SK-N-SH treated with all-trans-retinoic acid at 6 μM for 48 hours (cell line): ENCODE measurements at regions not wholly inside any gene's neighbourhood (a gene's known extent, or its start where the extent isn't known, plus 50 kb on each side); places are given as distances from the start of the nearest gene placed in this dataset.

Experiments
- ATAC-seq: fragments of 200-7000 bp; cut with Tn5 transposase; 3 replicates; pipeline ENCODE4 v1.9.1; 2020; ENCODE audit warnings: mild to moderate bottlenecking, moderate library complexity
- ARNTL ChIP-seq: fragments of 450-650 bp; formaldehyde crosslinking; IDR thresholded peaks from 2 replicates; pipeline ENCODE4 v1.5.0; 2020; ENCODE audit warnings: low read depth, mild to moderate bottlenecking, moderate library complexity, borderline replicate concordance
- BACH2 ChIP-seq: fragments of 250-450 bp; sonication (Bioruptor Pico); IDR thresholded peaks from 2 replicates; pipeline ENCODE4 v1.9.0; 2021; ENCODE audit warnings: mild to moderate bottlenecking, borderline replicate concordance
- CSDC2 ChIP-seq: fragments of 250-450 bp; sonication (Bioruptor Pico); IDR thresholded peaks from 2 replicates; pipeline ENCODE4 v1.5.0; 2020; ENCODE audit warnings: mild to moderate bottlenecking, moderate library complexity
- ESRRG ChIP-seq: fragments of 250-450 bp; sonication (Bioruptor Pico); IDR thresholded peaks from 2 replicates; pipeline ENCODE4 v1.6.1; 2021; ENCODE audit warnings: mild to moderate bottlenecking
- ISL1 ChIP-seq: fragments of 250-450 bp; sonication (Bioruptor Pico); IDR thresholded peaks from 2 replicates; pipeline ENCODE4 v2.1.2; 2022; ENCODE audit warnings: mild to moderate bottlenecking, moderate library complexity
- OSR1 ChIP-seq: fragments of 250-450 bp; sonication (Bioruptor Pico); IDR thresholded peaks from 2 replicates; pipeline ENCODE4 v1.8.0; 2022; ENCODE audit warnings: moderate library complexity, mild to moderate bottlenecking, inconsistent platforms
- PPARA ChIP-seq: fragments of 250-450 bp; sonication (Bioruptor Pico); IDR thresholded peaks from 2 replicates; pipeline ENCODE4 v1.5.0; 2020; ENCODE audit warnings: mild to moderate bottlenecking, borderline replicate concordance
- RARB ChIP-seq: fragments of 250-450 bp; sonication (Bioruptor Pico); IDR thresholded peaks from 2 replicates; pipeline ENCODE4 v1.8.0; 2021; ENCODE audit warnings: mild to moderate bottlenecking, moderate library complexity
- SNAI2 ChIP-seq: fragments of 250-450 bp; sonication (Bioruptor Pico); IDR thresholded peaks from 2 replicates; pipeline ENCODE4 v1.5.0; 2020; ENCODE audit warnings: mild to moderate bottlenecking, moderate library complexity
- TCF4 ChIP-seq: fragments of 250-450 bp; sonication (Bioruptor Pico); IDR thresholded peaks from 2 replicates; pipeline ENCODE4 v1.8.0; 2021; ENCODE audit warnings: mild to moderate bottlenecking, moderate library complexity, borderline replicate concordance
- TOX ChIP-seq: fragments of 250-450 bp; sonication (Bioruptor Pico); IDR thresholded peaks from 2 replicates; pipeline ENCODE4 v1.8.0; 2021; ENCODE audit warnings: mild to moderate bottlenecking, moderate library complexity, borderline replicate concordance
- ZC3H10 ChIP-seq: fragments of 250-450 bp; sonication (Bioruptor Pico); IDR thresholded peaks from 2 replicates; pipeline ENCODE4 v1.5.1; 2021; ENCODE audit warnings: mild to moderate bottlenecking, moderate library complexity
- ZFP3 ChIP-seq: fragments of 250-450 bp; sonication (Bioruptor Pico); IDR thresholded peaks from 2 replicates; pipeline ENCODE4 v1.5.0; 2020; ENCODE audit warnings: mild to moderate bottlenecking, moderate library complexity
- ZFP30 ChIP-seq: fragments of 450-650 bp; formaldehyde crosslinking; IDR thresholded peaks from 2 replicates; pipeline ENCODE4 v1.5.0; 2022; ENCODE audit warnings: mild to moderate bottlenecking, moderate library complexity
- ZNF70 ChIP-seq: fragments of 450-650 bp; formaldehyde crosslinking; IDR thresholded peaks from 2 replicates; pipeline ENCODE4 v1.5.0; 2020; ENCODE audit warnings: mild to moderate bottlenecking, moderate library complexity
- ZNF8 ChIP-seq: fragments of 450-650 bp; formaldehyde crosslinking; IDR thresholded peaks from 2 replicates; pipeline ENCODE4 v1.5.0; 2020; ENCODE audit warnings: mild to moderate bottlenecking, moderate library complexity
- TF ChIP-seq, protein P1 (sequence below): fragments of 250-450 bp; sonication (Bioruptor Pico); IDR thresholded peaks from 2 replicates; pipeline ENCODE4 v1.5.1; 2021; ENCODE audit warnings: mild to moderate bottlenecking, moderate library complexity
- TF ChIP-seq, protein P2 (sequence below): fragments of 250-450 bp; sonication (Bioruptor Pico); IDR thresholded peaks from 2 replicates; pipeline ENCODE4 v1.5.0; 2020; ENCODE audit warnings: mild to moderate bottlenecking, moderate library complexity
- TF ChIP-seq, protein P3 (sequence below): fragments of 250-450 bp; sonication (Bioruptor Pico); IDR thresholded peaks from 2 replicates; pipeline ENCODE4 v1.8.0; 2021; ENCODE audit warnings: low read depth, mild to moderate bottlenecking, moderate library complexity, borderline replicate concordance
- TF ChIP-seq, protein P4 (sequence below): fragments of 250-450 bp; sonication (Bioruptor Pico); IDR thresholded peaks from 2 replicates; pipeline ENCODE4 v1.8.0; 2020; ENCODE audit warnings: mild to moderate bottlenecking, moderate library complexity, borderline replicate concordance
- TF ChIP-seq, protein P5 (sequence below): fragments of 250-450 bp; sonication (Bioruptor Pico); IDR thresholded peaks from 2 replicates; pipeline ENCODE4 v1.5.1; 2020; ENCODE audit warnings: low read depth, mild to moderate bottlenecking, moderate library complexity

DNA sequence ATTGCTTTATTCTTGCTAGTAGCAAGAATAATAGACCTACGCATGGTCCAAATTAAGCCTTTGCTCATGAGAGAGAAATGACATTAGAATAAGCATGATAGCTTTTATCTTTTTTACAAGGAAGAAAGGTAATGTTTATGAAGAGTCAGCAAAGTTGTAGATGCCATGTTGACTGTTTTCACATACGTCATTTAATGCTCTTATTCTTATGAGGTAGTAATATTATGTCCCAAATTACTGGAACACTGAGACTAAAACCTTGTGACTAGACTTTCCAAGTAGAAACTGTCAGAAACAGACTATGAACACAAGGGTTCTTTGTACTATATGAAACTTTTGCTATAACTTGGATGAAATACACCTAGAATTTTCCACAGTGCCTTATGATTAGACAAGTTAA is 552.8 kb upstream of the SLC8A1 start:
- no peak for ATAC-seq
- no peak for TF ChIP-seq SNAI2 (CRISPR knock-in tag)

DNA sequence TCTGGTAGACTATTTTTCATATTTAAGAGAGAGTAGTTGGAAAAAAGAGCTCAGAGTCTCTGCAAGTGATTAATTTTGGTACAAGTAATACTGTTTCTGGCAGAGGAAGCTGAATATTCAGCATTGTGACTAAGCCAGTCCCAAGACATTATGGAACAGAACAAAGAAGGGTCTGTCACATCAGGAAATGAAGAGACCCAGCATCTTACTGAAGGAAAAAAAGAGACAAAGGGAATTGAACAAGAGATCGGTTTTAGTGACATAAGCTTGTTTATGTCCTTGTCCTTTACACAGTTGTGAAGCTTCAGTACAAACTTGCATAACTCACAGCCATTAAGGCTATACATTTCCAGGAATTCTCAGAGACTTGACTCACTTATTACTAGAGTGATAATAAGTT is 568.5 kb upstream of the SLC8A1 start:
- ATAC-seq, result no peak
- TF ChIP-seq, protein P1, sequence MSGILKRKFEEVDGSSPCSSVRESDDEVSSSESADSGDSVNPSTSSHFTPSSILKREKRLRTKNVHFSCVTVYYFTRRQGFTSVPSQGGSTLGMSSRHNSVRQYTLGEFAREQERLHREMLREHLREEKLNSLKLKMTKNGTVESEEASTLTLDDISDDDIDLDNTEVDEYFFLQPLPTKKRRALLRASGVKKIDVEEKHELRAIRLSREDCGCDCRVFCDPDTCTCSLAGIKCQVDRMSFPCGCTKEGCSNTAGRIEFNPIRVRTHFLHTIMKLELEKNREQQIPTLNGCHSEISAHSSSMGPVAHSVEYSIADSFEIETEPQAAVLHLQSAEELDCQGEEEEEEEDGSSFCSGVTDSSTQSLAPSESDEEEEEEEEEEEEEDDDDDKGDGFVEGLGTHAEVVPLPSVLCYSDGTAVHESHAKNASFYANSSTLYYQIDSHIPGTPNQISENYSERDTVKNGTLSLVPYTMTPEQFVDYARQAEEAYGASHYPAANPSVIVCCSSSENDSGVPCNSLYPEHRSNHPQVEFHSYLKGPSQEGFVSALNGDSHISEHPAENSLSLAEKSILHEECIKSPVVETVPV (CRISPR knock-in tag), result no peak
- TF ChIP-seq ZFP3 (CRISPR knock-in tag) (no peak), PPARA (CRISPR knock-in tag) (no peak), ZC3H10 (CRISPR knock-in tag) (no peak), RARB (no peak)
- TF ChIP-seq, protein P2, sequence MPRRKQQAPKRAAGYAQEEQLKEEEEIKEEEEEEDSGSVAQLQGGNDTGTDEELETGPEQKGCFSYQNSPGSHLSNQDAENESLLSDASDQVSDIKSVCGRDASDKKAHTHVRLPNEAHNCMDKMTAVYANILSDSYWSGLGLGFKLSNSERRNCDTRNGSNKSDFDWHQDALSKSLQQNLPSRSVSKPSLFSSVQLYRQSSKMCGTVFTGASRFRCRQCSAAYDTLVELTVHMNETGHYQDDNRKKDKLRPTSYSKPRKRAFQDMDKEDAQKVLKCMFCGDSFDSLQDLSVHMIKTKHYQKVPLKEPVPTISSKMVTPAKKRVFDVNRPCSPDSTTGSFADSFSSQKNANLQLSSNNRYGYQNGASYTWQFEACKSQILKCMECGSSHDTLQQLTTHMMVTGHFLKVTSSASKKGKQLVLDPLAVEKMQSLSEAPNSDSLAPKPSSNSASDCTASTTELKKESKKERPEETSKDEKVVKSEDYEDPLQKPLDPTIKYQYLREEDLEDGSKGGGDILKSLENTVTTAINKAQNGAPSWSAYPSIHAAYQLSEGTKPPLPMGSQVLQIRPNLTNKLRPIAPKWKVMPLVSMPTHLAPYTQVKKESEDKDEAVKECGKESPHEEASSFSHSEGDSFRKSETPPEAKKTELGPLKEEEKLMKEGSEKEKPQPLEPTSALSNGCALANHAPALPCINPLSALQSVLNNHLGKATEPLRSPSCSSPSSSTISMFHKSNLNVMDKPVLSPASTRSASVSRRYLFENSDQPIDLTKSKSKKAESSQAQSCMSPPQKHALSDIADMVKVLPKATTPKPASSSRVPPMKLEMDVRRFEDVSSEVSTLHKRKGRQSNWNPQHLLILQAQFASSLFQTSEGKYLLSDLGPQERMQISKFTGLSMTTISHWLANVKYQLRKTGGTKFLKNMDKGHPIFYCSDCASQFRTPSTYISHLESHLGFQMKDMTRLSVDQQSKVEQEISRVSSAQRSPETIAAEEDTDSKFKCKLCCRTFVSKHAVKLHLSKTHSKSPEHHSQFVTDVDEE (CRISPR knock-in tag), result no peak

DNA sequence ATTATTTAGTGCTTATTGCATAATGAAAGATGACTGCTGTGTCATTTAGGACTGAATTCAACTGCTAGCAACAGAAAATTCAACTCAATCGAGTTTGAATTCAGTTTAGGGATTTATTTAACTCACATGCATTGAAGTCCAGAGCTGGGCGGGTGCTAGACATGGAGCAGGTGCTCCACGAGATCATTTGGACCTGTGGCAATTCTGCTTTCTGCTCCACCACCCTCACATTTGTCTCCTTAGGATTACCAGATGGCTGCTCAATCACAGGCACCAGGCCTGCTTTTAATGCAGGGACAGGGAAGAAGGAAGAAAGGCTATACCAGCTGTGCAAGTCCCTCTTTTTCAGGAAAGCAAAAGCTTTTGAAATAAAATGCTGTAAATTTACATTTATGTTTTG is 572.9 kb upstream of the SLC8A1 start:
- no peak for TF ChIP-seq ISL1
- TF ChIP-seq, protein P2 (CRISPR knock-in tag), result no peak
- no peak for TF ChIP-seq ARNTL (CRISPR knock-in tag)
- TF ChIP-seq, protein P3, sequence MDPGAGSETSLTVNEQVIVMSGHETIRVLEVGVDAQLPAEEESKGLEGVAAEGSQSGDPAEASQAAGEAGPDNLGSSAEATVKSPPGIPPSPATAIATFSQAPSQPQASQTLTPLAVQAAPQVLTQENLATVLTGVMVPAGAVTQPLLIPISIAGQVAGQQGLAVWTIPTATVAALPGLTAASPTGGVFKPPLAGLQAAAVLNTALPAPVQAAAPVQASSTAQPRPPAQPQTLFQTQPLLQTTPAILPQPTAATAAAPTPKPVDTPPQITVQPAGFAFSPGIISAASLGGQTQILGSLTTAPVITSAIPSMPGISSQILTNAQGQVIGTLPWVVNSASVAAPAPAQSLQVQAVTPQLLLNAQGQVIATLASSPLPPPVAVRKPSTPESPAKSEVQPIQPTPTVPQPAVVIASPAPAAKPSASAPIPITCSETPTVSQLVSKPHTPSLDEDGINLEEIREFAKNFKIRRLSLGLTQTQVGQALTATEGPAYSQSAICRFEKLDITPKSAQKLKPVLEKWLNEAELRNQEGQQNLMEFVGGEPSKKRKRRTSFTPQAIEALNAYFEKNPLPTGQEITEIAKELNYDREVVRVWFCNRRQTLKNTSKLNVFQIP (CRISPR knock-in tag), result no peak
- TF ChIP-seq ZFP30 (CRISPR knock-in tag), result no peak
- TF ChIP-seq TCF4 (CRISPR knock-in tag), result peak; percentile 35; the same call in 1 of the 2 replicates
- TF ChIP-seq, all 23 proteins: peak for 1
- ATAC-seq, result no peak

DNA sequence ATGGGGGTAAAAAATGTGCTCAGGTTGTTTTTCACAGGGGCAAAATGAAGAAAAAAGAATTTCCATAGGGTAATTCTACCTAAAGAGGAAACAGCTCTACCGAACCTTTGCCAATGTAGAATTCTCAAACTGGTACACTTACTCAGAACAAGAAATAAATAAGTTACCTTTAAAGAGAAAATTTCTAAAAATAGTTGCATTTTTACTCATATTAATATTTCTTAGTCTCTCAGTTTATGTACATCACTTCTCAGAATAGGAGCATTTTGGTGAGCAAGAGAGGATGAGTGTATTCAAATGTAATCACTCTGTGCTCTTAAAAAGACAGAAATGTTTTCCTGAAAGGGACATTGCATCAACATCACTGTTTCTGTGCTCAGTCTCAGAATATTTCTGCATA is 574.7 kb upstream of the SLC8A1 start:
- no peak for ATAC-seq
- TF ChIP-seq, protein P3 (CRISPR knock-in tag), result no peak
- TF ChIP-seq ZFP3 (CRISPR knock-in tag), result no peak
- TF ChIP-seq ZFP30 (CRISPR knock-in tag), result no peak
- TF ChIP-seq ESRRG (CRISPR knock-in tag), result no peak
- TF ChIP-seq TCF4 (CRISPR knock-in tag), result no peak
- no peak for TF ChIP-seq ZNF8
- no peak for TF ChIP-seq CSDC2 (CRISPR knock-in tag)
- TF ChIP-seq PPARA (CRISPR knock-in tag), result no peak
- no peak for TF ChIP-seq BACH2 (CRISPR knock-in tag)
- no peak for TF ChIP-seq ZC3H10 (CRISPR knock-in tag)
- TF ChIP-seq TOX (CRISPR knock-in tag), result no peak
- TF ChIP-seq, protein P4, sequence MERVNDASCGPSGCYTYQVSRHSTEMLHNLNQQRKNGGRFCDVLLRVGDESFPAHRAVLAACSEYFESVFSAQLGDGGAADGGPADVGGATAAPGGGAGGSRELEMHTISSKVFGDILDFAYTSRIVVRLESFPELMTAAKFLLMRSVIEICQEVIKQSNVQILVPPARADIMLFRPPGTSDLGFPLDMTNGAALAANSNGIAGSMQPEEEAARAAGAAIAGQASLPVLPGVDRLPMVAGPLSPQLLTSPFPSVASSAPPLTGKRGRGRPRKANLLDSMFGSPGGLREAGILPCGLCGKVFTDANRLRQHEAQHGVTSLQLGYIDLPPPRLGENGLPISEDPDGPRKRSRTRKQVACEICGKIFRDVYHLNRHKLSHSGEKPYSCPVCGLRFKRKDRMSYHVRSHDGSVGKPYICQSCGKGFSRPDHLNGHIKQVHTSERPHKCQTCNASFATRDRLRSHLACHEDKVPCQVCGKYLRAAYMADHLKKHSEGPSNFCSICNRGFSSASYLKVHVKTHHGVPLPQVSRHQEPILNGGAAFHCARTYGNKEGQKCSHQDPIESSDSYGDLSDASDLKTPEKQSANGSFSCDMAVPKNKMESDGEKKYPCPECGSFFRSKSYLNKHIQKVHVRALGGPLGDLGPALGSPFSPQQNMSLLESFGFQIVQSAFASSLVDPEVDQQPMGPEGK (CRISPR knock-in tag), result no peak
- TF ChIP-seq, protein P5, sequence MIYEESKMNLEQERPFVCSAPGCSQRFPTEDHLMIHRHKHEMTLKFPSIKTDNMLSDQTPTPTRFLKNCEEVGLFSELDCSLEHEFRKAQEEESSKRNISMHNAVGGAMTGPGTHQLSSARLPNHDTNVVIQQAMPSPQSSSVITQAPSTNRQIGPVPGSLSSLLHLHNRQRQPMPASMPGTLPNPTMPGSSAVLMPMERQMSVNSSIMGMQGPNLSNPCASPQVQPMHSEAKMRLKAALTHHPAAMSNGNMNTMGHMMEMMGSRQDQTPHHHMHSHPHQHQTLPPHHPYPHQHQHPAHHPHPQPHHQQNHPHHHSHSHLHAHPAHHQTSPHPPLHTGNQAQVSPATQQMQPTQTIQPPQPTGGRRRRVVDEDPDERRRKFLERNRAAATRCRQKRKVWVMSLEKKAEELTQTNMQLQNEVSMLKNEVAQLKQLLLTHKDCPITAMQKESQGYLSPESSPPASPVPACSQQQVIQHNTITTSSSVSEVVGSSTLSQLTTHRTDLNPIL (CRISPR knock-in tag), result no peak
- no peak for TF ChIP-seq OSR1
- TF ChIP-seq, protein P1 (CRISPR knock-in tag), result no peak
- no peak for TF ChIP-seq SNAI2 (CRISPR knock-in tag)
- TF ChIP-seq ZNF70 (CRISPR knock-in tag), result no peak
